ENCODE measurements at regions not wholly inside any gene's neighbourhood (a gene's known extent, or its start where the extent isn't known, plus 50 kb on each side); places are given as distances from the start of the nearest gene placed in this dataset.

DNA sequence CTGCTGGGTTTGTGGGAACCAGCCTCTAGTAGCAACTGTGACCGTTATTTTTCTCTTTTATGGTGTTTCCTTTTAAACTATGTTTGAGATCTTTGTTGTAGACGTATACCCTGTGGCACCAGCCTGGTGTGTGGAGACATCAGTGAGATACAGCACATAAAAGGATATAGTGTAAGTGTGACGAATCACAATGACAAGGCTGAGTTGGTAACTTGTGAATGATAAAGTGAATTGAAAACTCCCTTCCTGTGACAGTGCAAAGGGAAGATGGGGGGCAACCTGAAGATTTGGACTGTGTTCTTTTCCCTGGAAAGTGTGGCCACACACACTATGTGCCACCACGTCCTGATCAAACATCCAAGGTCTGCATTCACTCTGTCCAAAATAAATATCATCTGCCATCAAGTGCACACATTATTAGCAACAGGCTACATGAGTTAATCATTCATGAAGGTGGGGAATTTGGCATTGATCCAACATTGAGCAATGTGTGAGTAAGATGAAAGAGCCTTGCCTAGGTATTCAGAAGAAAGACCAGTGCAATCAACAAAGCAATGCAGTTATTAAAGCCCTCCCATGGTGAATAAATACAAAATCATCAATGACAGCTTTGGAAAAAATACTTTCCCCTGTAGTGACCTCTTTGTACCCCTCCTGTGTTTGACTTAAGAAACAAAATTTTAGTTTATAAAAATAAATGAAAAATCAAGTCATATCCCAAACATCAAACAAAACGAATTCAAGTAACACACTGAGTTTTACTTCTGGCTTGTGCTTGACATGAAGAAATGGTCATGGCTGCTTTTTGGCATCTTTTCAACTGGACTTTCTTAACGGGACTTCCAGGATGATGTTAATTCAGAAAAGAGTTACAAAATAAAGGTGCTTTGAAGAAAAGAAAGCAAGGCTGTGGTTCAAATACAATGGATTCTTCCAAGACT, 1280.5 kb upstream of the ZEB2 start:
- Histone ChIP-seq H3K4me3 (replicated peaks in 1 of 4; ENCODE audit: control extremely low read depth in 1 of 4, insufficient read depth in 1 of 4, low read depth in 3 of 4, low read length in 4 of 4) (no peak overlapping the region), H3K4me2 (ENCODE audit: extremely low read depth, insufficient read depth, low read length) (no peak overlapping the region), H3K9ac (ENCODE audit: insufficient read depth, low read length) (no peak overlapping the region), H3K4me1 (ENCODE audit: control insufficient read depth, extremely low read depth, insufficient read depth, low read length) (no peaks in the 10 kb centered on the region), H3K36me3 (ENCODE audit: control insufficient read depth, insufficient read depth, low read length) (no peaks in the 10 kb centered on the region), H2AFZ (ENCODE audit: low read length) (no peak overlapping the region), H3K79me2 (ENCODE audit: control insufficient read depth, insufficient read depth, low read length) (no peaks in the 10 kb centered on the region), H3K9me3 (ENCODE audit: control insufficient read depth, insufficient read depth, low read depth, low read length) (no peaks in the 10 kb centered on the region), H4K20me1 (ENCODE audit: control insufficient read depth, extremely low read depth, insufficient read depth, low read length) (no peaks in the 10 kb centered on the region), H3K27ac (ENCODE audit: insufficient read depth, low read length) (no peak overlapping the region), H3K27me3 (ENCODE audit: control insufficient read depth, insufficient read depth, low read length) (no peaks in the 10 kb centered on the region)
- TF ChIP-seq, protein P1, sequence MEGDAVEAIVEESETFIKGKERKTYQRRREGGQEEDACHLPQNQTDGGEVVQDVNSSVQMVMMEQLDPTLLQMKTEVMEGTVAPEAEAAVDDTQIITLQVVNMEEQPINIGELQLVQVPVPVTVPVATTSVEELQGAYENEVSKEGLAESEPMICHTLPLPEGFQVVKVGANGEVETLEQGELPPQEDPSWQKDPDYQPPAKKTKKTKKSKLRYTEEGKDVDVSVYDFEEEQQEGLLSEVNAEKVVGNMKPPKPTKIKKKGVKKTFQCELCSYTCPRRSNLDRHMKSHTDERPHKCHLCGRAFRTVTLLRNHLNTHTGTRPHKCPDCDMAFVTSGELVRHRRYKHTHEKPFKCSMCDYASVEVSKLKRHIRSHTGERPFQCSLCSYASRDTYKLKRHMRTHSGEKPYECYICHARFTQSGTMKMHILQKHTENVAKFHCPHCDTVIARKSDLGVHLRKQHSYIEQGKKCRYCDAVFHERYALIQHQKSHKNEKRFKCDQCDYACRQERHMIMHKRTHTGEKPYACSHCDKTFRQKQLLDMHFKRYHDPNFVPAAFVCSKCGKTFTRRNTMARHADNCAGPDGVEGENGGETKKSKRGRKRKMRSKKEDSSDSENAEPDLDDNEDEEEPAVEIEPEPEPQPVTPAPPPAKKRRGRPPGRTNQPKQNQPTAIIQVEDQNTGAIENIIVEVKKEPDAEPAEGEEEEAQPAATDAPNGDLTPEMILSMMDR (conservative IDR thresholded peaks at IDR 0.05 in 1 of 2, IDR thresholded peaks at IDR 0.05 in 1 of 2; ENCODE audit: low read depth in 1 of 2, low read length in 2 of 2) = no peak
- TF ChIP-seq EZH2 (IDR thresholded peaks at IDR 0.05; ENCODE audit: low read length, missing control alignments) = no peak
- DNase-seq (ENCODE audit: low read depth in 2 of 2) = peak; percentile 10 to 54

DNA sequence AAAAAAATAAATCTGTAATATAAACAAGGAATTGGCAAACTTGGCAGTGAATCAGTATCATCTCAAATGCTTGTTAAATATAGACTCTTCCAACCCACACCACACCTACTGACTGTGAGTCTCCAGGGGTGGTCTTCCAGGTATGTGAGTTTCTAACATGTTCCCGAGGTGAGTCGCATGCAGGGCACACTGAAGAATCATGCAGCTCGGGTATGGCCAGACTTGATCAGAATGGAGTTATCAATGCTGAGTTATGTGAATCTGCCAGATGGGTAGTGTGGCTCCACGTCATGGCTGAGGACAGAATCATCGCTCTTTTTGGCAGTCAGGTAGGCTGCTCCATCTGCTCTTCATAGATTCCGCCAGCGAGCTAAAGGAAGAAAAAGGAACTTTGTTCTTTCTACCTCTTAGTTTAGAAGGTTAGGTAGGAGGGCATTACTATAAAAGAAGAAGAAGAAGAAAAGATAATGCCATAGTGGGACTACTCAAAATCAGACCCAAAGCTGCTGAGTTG, 1279.7 kb upstream of the ZEB2 start:
- H3K4me3 ChIP-seq (replicated peaks in 1 of 4; ENCODE audit: control extremely low read depth in 1 of 4, insufficient read depth in 1 of 4, low read depth in 3 of 4, low read length in 4 of 4) = no peak overlapping the region
- H3K9me3 ChIP-seq (ENCODE audit: control insufficient read depth, insufficient read depth, low read depth, low read length) = no peaks in the 10 kb centered on the region
- no peaks in the 10 kb centered on the region for H3K36me3 ChIP-seq (ENCODE audit: control insufficient read depth, insufficient read depth, low read length)
- H3K27ac ChIP-seq (ENCODE audit: insufficient read depth, low read length) = no peak overlapping the region
- no peaks in the 10 kb centered on the region for H4K20me1 ChIP-seq (ENCODE audit: control insufficient read depth, extremely low read depth, insufficient read depth, low read length)
- H3K9ac ChIP-seq (ENCODE audit: insufficient read depth, low read length) = no peak overlapping the region
- DNase-seq (ENCODE audit: low read depth in 2 of 2) = no peak
- H3K79me2 ChIP-seq (ENCODE audit: control insufficient read depth, insufficient read depth, low read length) = no peaks in the 10 kb centered on the region
- TF ChIP-seq, protein P1 (conservative IDR thresholded peaks at IDR 0.05 in 1 of 2, IDR thresholded peaks at IDR 0.05 in 1 of 2; ENCODE audit: low read depth in 1 of 2, low read length in 2 of 2) = no peak
- no peak for TF ChIP-seq EZH2 (IDR thresholded peaks at IDR 0.05; ENCODE audit: low read length, missing control alignments)
- no peaks in the 10 kb centered on the region for H3K27me3 ChIP-seq (ENCODE audit: control insufficient read depth, insufficient read depth, low read length)
- no peak overlapping the region for H2AFZ ChIP-seq (ENCODE audit: low read length)
- H3K4me2 ChIP-seq (ENCODE audit: extremely low read depth, insufficient read depth, low read length) = no peak overlapping the region
- H3K4me1 ChIP-seq (ENCODE audit: control insufficient read depth, extremely low read depth, insufficient read depth, low read length) = no peaks in the 10 kb centered on the region

DNA sequence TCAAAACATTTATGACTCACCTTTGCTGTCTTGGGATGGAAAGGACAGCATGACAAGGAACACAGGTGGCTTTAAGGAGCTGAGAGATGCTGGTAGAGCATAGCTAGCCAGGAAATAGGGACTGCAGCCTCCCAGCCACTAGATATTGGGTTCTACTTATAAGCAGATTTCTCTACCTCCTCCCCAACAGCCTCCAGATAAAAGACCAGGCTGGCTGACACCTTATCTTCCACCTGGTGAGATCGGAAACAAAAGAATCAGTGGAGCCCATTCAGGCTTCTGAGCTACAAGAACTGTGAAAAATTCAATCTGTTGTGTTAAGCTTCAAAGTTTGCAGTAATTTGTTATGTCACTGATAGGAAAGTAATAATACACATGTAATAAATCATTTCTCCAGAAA, 1278.5 kb upstream of the ZEB2 start:
- Histone ChIP-seq H4K20me1 (ENCODE audit: control insufficient read depth, extremely low read depth, insufficient read depth, low read length) (no peaks in the 10 kb centered on the region), H2AFZ (ENCODE audit: low read length) (no peak overlapping the region), H3K79me2 (ENCODE audit: control insufficient read depth, insufficient read depth, low read length) (no peaks in the 10 kb centered on the region), H3K9ac (ENCODE audit: insufficient read depth, low read length) (no peak overlapping the region), H3K27me3 (ENCODE audit: control insufficient read depth, insufficient read depth, low read length) (no peaks in the 10 kb centered on the region), H3K4me2 (ENCODE audit: extremely low read depth, insufficient read depth, low read length) (no peak overlapping the region), H3K36me3 (ENCODE audit: control insufficient read depth, insufficient read depth, low read length) (no peaks in the 10 kb centered on the region), H3K9me3 (ENCODE audit: control insufficient read depth, insufficient read depth, low read depth, low read length) (no peaks in the 10 kb centered on the region), H3K27ac (ENCODE audit: insufficient read depth, low read length) (no peak overlapping the region), H3K4me1 (ENCODE audit: control insufficient read depth, extremely low read depth, insufficient read depth, low read length) (no peaks in the 10 kb centered on the region), H3K4me3 (replicated peaks in 1 of 4; ENCODE audit: control extremely low read depth in 1 of 4, insufficient read depth in 1 of 4, low read depth in 3 of 4, low read length in 4 of 4) (no peak overlapping the region)
- no peak for DNase-seq (ENCODE audit: low read depth in 2 of 2)
- TF ChIP-seq, protein P1 (conservative IDR thresholded peaks at IDR 0.05 in 1 of 2, IDR thresholded peaks at IDR 0.05 in 1 of 2; ENCODE audit: low read depth in 1 of 2, low read length in 2 of 2) = no peak
- TF ChIP-seq EZH2 (IDR thresholded peaks at IDR 0.05; ENCODE audit: low read length, missing control alignments) = no peak

All from fibroblast of lung (primary cell).